Right lobe of liver (tissue), 6 donors: ENCODE measurements at regions not wholly inside any gene's neighbourhood (a gene's known extent, or its start where the extent isn't known, plus 50 kb on each side); places are given as distances from the start of the nearest gene placed in this dataset.

ENCODE experiments used
- ATAC-seq, 4 donors: fragments of 200-7000 bp; cut with Tn5 transposase; one replicate each; pipeline ENCODE4 v1.9.1; 2020; ENCODE audit warnings: mild to moderate bottlenecking in 4 of 4, moderate library complexity in 4 of 4
- DNase-seq, 3 donors: peaks; one replicate each; pipeline ENCODE4 v3.0.0-alpha.2; 2020
- H3K27ac ChIP-seq, 3 donors: fragments of 200-600 bp; one replicate each; pipeline ENCODE4 v1.8.0; 2022
- H3K27me3 ChIP-seq, 2 donors: fragments of 200-600 bp; one replicate each; pipeline ENCODE4 v1.8.0; 2022
- H3K36me3 ChIP-seq, 4 donors: fragments of 200-600 bp; sonication (generic) in 1 of 4; one replicate each; pipeline versions ENCODE4 v1.5.1 to v1.8.0; 2017 to 2022; ENCODE audit warnings: control low read depth in 1 of 4
- H3K4me1 ChIP-seq, 4 donors: fragments of 200-600 bp; sonication (generic) in 1 of 4; one replicate each; pipeline versions ENCODE4 v1.5.1 to v1.8.0; 2017 to 2022; ENCODE audit warnings: control low read depth in 1 of 4
- H3K4me3 ChIP-seq, 3 donors: fragments of 200-600 bp; one replicate each; pipeline ENCODE4 v1.8.0; 2022
- H3K9me3 ChIP-seq, 4 donors: fragments of 200-600 bp; sonication (generic) in 1 of 4; one replicate each; pipeline versions ENCODE4 v1.5.1 to v1.8.0; 2017 to 2022; ENCODE audit warnings: control low read depth in 1 of 4
- POLR2A ChIP-seq: fragments of 450-650 bp; IDR thresholded peaks from one replicate; pipeline ENCODE4 v1.6.1; 2017; ENCODE audit warnings: antibody characterized with exemption, mild to moderate bottlenecking
- WGBS: methylation state at CpG from one replicate; pipeline ENCODE4 v1.1.6; 2018; ENCODE audit warnings: low coverage, low lambda C conversion rate; ENCODE audit not compliant: insufficient coverage; ENCODE audit errors: missing lambda C conversion rate; 5-methylcytosine and 5-hydroxymethylcytosine counted together
- intact Hi-C, 2 donors: fragments of 100-400 bp; cut with DNase I; formaldehyde crosslinking; loops; one replicate each; pipeline versions ENCODE4 v1.11.2 to v1.14.1; 2022
- TF ChIP-seq, protein P1 (sequence below), 4 donors: fragments of 200-600 bp in 3 of 4; fragments of 450-650 bp in 1 of 4; IDR thresholded peaks; one replicate each; pipeline versions ENCODE4 v1.5.1 to v1.8.0; 2016 to 2022; ENCODE audit warnings: antibody characterized with exemption in 4 of 4, mild to moderate bottlenecking in 2 of 4
- donor health status: DM: no; HTN: yes; CAD: no.
- donor health status: DM: no; HTN: no; CAD: no.
- donor health status: DM: no; HTN: no; CAD: no.
- donor health status: DM: no; HTN: yes; CAD: no.
- donor health status: DM: no; HTN: yes; CAD: no.

DNA sequence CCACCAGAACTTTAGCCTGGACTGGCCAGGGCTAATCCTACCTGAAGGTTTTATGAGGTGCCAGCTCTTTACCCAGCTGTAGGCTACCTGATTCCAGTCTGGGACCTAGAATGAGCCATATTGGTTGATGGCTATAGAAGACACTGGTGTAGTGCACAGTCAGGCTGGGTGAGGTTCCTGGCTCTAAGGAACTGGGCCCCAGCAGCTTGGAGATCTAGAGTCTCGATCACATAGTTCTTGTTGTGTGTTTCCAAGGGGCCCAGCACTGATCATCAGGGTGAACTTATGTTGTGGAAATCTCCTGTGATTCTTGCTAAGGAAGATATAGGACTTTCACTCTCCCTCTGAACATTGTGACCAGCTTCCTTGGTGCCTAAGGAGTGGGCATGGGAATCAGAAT is 236.3 kb downstream of the ZNF536 start:
- no peaks in the 10 kb centered on the region for H3K4me1 ChIP-seq
- intact Hi-C loops = no loop called here
- TF ChIP-seq, protein P1, sequence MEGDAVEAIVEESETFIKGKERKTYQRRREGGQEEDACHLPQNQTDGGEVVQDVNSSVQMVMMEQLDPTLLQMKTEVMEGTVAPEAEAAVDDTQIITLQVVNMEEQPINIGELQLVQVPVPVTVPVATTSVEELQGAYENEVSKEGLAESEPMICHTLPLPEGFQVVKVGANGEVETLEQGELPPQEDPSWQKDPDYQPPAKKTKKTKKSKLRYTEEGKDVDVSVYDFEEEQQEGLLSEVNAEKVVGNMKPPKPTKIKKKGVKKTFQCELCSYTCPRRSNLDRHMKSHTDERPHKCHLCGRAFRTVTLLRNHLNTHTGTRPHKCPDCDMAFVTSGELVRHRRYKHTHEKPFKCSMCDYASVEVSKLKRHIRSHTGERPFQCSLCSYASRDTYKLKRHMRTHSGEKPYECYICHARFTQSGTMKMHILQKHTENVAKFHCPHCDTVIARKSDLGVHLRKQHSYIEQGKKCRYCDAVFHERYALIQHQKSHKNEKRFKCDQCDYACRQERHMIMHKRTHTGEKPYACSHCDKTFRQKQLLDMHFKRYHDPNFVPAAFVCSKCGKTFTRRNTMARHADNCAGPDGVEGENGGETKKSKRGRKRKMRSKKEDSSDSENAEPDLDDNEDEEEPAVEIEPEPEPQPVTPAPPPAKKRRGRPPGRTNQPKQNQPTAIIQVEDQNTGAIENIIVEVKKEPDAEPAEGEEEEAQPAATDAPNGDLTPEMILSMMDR (IDR thresholded peaks at IDR 0.05) = no peak
- no peak for TF ChIP-seq POLR2A
- WGBS = 50% methylated on average over 1 of the region's 1 CpG
- H3K4me3 ChIP-seq = no peak overlapping the region
- no peak overlapping the region for H3K27ac ChIP-seq
- DNase-seq (no peak), ATAC-seq (no peak)
- H3K9me3 ChIP-seq = no peaks in the 10 kb centered on the region
- no peaks in the 10 kb centered on the region for H3K27me3 ChIP-seq
- H3K36me3 ChIP-seq = no peaks in the 10 kb centered on the region
